ENCODE measurements at regions not wholly inside any gene's neighbourhood (a gene's known extent, or its start where the extent isn't known, plus 50 kb on each side); places are given as distances from the start of the nearest gene placed in this dataset.
"Not testable (repeated sequence)": the region's sequence is repeated elsewhere in the genome, so short reads cannot be mapped to it uniquely, and the experiment has no call there.

- no peak for DNase-seq
- H3K27me3 ChIP-seq (ENCODE audit: control insufficient read depth, insufficient read depth, low read length): no peaks in the 10 kb centered on the region
- H3K36me3 ChIP-seq (replicated peaks; ENCODE audit: control insufficient read depth, insufficient read depth, low read length): no peaks in the 10 kb centered on the region
- H3K4me3 ChIP-seq (ENCODE audit: insufficient read depth, low read depth, low read length): no peak overlapping the region
Measured at GRCh38 chr6:155813548-155813947, 357.9 kb upstream of the NOX3 start.

- no peak overlapping the region for H3K4me3 ChIP-seq (ENCODE audit: insufficient read depth, low read depth, low read length)
- no peaks in the 10 kb centered on the region for H3K27me3 ChIP-seq (ENCODE audit: control insufficient read depth, insufficient read depth, low read length)
- DNase-seq: no peak
- no peaks in the 10 kb centered on the region for H3K36me3 ChIP-seq (replicated peaks; ENCODE audit: control insufficient read depth, insufficient read depth, low read length)
Measured at GRCh38 chr6:155807243-155807642, 351.6 kb upstream of the NOX3 start.

- DNase-seq: no peak
- Histone ChIP-seq H3K4me3 (ENCODE audit: insufficient read depth, low read depth, low read length) (no peak overlapping the region), H3K36me3 (replicated peaks; ENCODE audit: control insufficient read depth, insufficient read depth, low read length) (no peaks in the 10 kb centered on the region), H3K27me3 (ENCODE audit: control insufficient read depth, insufficient read depth, low read length) (no peaks in the 10 kb centered on the region)
Measured at GRCh38 chr6:155801046-155801445, 345.4 kb upstream of the NOX3 start.

GRCh38 chr6:155798876-155799275 is 343.2 kb upstream of the NOX3 start:
- not testable (repeated sequence) for H3K27me3 ChIP-seq (ENCODE audit: control insufficient read depth, insufficient read depth, low read length); H3K36me3 ChIP-seq (replicated peaks; ENCODE audit: control insufficient read depth, insufficient read depth, low read length); H3K4me3 ChIP-seq (ENCODE audit: insufficient read depth, low read depth, low read length); DNase-seq

GRCh38 chr6:155795173-155795796 is 339.6 kb upstream of the NOX3 start:
- Histone ChIP-seq H3K27me3 (ENCODE audit: control insufficient read depth, insufficient read depth, low read length) (no peaks in the 10 kb centered on the region), H3K36me3 (replicated peaks; ENCODE audit: control insufficient read depth, insufficient read depth, low read length) (no peaks in the 10 kb centered on the region), H3K4me3 (ENCODE audit: insufficient read depth, low read depth, low read length) (no peak overlapping the region)
- DNase-seq: no peak

GRCh38 chr6:155791891-155792290 is 336.3 kb upstream of the NOX3 start:
- Histone ChIP-seq H3K4me3 (ENCODE audit: insufficient read depth, low read depth, low read length) (no peak overlapping the region), H3K27me3 (ENCODE audit: control insufficient read depth, insufficient read depth, low read length) (no peaks in the 10 kb centered on the region), H3K36me3 (replicated peaks; ENCODE audit: control insufficient read depth, insufficient read depth, low read length) (no peaks in the 10 kb centered on the region)
- DNase-seq: no peak

GRCh38 chr6:155791186-155791585 is 335.5 kb upstream of the NOX3 start:
- no peaks in the 10 kb centered on the region for H3K27me3 ChIP-seq (ENCODE audit: control insufficient read depth, insufficient read depth, low read length)
- H3K4me3 ChIP-seq (ENCODE audit: insufficient read depth, low read depth, low read length): no peak overlapping the region
- no peaks in the 10 kb centered on the region for H3K36me3 ChIP-seq (replicated peaks; ENCODE audit: control insufficient read depth, insufficient read depth, low read length)
- DNase-seq: no peak

GRCh38 chr6:155787168-155787567 is 331.5 kb upstream of the NOX3 start:
- no peak for DNase-seq
- H3K4me3 ChIP-seq (ENCODE audit: insufficient read depth, low read depth, low read length): no peak overlapping the region
- H3K36me3 ChIP-seq (replicated peaks; ENCODE audit: control insufficient read depth, insufficient read depth, low read length): no peaks in the 10 kb centered on the region
- no peaks in the 10 kb centered on the region for H3K27me3 ChIP-seq (ENCODE audit: control insufficient read depth, insufficient read depth, low read length)

- no peak for DNase-seq
- no peaks in the 10 kb centered on the region for H3K27me3 ChIP-seq (ENCODE audit: control insufficient read depth, insufficient read depth, low read length)
- H3K36me3 ChIP-seq (replicated peaks; ENCODE audit: control insufficient read depth, insufficient read depth, low read length): no peaks in the 10 kb centered on the region
- H3K4me3 ChIP-seq (ENCODE audit: insufficient read depth, low read depth, low read length): no peak overlapping the region
Measured at GRCh38 chr6:155786528-155786927, 330.9 kb upstream of the NOX3 start.

- H3K4me3 ChIP-seq (ENCODE audit: insufficient read depth, low read depth, low read length): no peak overlapping the region
- H3K27me3 ChIP-seq (ENCODE audit: control insufficient read depth, insufficient read depth, low read length): no peaks in the 10 kb centered on the region
- no peak for DNase-seq
- H3K36me3 ChIP-seq (replicated peaks; ENCODE audit: control insufficient read depth, insufficient read depth, low read length): no peaks in the 10 kb centered on the region
Measured at GRCh38 chr6:155782739-155783459, 327.3 kb upstream of the NOX3 start.

- Histone ChIP-seq H3K36me3 (replicated peaks; ENCODE audit: control insufficient read depth, insufficient read depth, low read length) (no peaks in the 10 kb centered on the region), H3K4me3 (ENCODE audit: insufficient read depth, low read depth, low read length) (no peak overlapping the region)
- DNase-seq: no peak
Measured at GRCh38 chr6:155782320-155782731, 326.7 kb upstream of the NOX3 start.

GRCh38 chr6:155779456-155779855 is 323.8 kb upstream of the NOX3 start:
- no peaks in the 10 kb centered on the region for H3K36me3 ChIP-seq (replicated peaks; ENCODE audit: control insufficient read depth, insufficient read depth, low read length)
- no peak overlapping the region for H3K4me3 ChIP-seq (ENCODE audit: insufficient read depth, low read depth, low read length)
- no peak for DNase-seq
- H3K27me3 ChIP-seq (ENCODE audit: control insufficient read depth, insufficient read depth, low read length): no peaks in the 10 kb centered on the region

More at GRCh38 chr6:155782320-155782731, 326.7 kb upstream of the NOX3 start:
- no peaks in the 10 kb centered on the region for H3K27me3 ChIP-seq (ENCODE audit: control insufficient read depth, insufficient read depth, low read length)

GRCh38 chr6:155778336-155778735 is 322.7 kb upstream of the NOX3 start:
- Histone ChIP-seq H3K4me3 (ENCODE audit: insufficient read depth, low read depth, low read length) (no peak overlapping the region), H3K27me3 (ENCODE audit: control insufficient read depth, insufficient read depth, low read length) (no peaks in the 10 kb centered on the region), H3K36me3 (replicated peaks; ENCODE audit: control insufficient read depth, insufficient read depth, low read length) (no peaks in the 10 kb centered on the region)
- DNase-seq: no peak

GRCh38 chr6:155771822-155772221 is 316.2 kb upstream of the NOX3 start:
- no peaks in the 10 kb centered on the region for H3K27me3 ChIP-seq (ENCODE audit: control insufficient read depth, insufficient read depth, low read length)
- no peaks in the 10 kb centered on the region for H3K36me3 ChIP-seq (replicated peaks; ENCODE audit: control insufficient read depth, insufficient read depth, low read length)
- no peak for DNase-seq
- H3K4me3 ChIP-seq (ENCODE audit: insufficient read depth, low read depth, low read length): no peak overlapping the region

- Histone ChIP-seq H3K36me3 (replicated peaks; ENCODE audit: control insufficient read depth, insufficient read depth, low read length) (no peaks in the 10 kb centered on the region), H3K27me3 (ENCODE audit: control insufficient read depth, insufficient read depth, low read length) (no peaks in the 10 kb centered on the region), H3K4me3 (ENCODE audit: insufficient read depth, low read depth, low read length) (no peak overlapping the region)
- DNase-seq: no peak
Measured at GRCh38 chr6:155770856-155771255, 315.2 kb upstream of the NOX3 start.

Data from H7 (cell line).